Right lobe of liver (tissue), 4 donors: ENCODE measurements at regions not wholly inside any gene's neighbourhood (a gene's known extent, or its start where the extent isn't known, plus 50 kb on each side); places are given as distances from the start of the nearest gene placed in this dataset.

Source experiments
- POLR2A ChIP-seq: fragments of 450-650 bp; IDR thresholded peaks from one replicate; pipeline ENCODE4 v1.6.1; 2017; ENCODE audit warnings: antibody characterized with exemption, mild to moderate bottlenecking
- TF ChIP-seq, protein P1 (sequence below), 4 donors: fragments of 200-600 bp in 3 of 4; fragments of 450-650 bp in 1 of 4; IDR thresholded peaks; one replicate each; pipeline versions ENCODE4 v1.5.1 to v1.8.0; 2016 to 2022; ENCODE audit warnings: antibody characterized with exemption in 4 of 4, mild to moderate bottlenecking in 2 of 4
- donor health status: DM: no; HTN: no; CAD: no.
- donor health status: DM: no; HTN: no; CAD: no.
- donor health status: DM: no; HTN: yes; CAD: no.

DNA sequence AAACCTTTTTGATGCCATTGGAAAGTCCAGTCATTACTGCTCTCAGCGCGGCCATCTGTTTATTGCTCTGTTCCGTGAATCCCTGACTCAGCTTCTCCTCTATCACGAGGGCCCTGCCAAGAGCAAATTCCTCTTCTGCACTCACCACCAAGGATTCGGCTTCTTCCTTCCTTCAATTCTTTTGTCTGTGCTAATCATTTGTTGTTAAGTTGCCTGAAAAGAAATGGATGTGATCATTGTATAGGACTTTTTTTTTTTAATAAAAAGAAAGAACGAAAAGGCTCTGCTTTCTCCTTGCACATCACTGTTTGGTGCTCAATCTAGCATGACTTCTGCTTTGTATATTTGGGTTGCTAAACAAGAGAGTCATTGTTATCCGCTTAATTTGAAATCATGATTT is 128.7 kb upstream of the PIK3R1 start:
- TF ChIP-seq POLR2A = no peak
- TF ChIP-seq, protein P1, sequence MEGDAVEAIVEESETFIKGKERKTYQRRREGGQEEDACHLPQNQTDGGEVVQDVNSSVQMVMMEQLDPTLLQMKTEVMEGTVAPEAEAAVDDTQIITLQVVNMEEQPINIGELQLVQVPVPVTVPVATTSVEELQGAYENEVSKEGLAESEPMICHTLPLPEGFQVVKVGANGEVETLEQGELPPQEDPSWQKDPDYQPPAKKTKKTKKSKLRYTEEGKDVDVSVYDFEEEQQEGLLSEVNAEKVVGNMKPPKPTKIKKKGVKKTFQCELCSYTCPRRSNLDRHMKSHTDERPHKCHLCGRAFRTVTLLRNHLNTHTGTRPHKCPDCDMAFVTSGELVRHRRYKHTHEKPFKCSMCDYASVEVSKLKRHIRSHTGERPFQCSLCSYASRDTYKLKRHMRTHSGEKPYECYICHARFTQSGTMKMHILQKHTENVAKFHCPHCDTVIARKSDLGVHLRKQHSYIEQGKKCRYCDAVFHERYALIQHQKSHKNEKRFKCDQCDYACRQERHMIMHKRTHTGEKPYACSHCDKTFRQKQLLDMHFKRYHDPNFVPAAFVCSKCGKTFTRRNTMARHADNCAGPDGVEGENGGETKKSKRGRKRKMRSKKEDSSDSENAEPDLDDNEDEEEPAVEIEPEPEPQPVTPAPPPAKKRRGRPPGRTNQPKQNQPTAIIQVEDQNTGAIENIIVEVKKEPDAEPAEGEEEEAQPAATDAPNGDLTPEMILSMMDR (IDR thresholded peaks at IDR 0.05) = no peak
